ENCODE measurements at regions not wholly inside any gene's neighbourhood (a gene's known extent, or its start where the extent isn't known, plus 50 kb on each side); places are given as distances from the start of the nearest gene placed in this dataset.

- DNase-seq = no peak
Measured at GRCh38 chr15:88742161-88742560, 61.1 kb upstream of the ACAN start.

GRCh38 chr15:88744548-88745020 lies 58.7 kb upstream of the ACAN start:
- no peak for DNase-seq

GRCh38 chr15:88745065-88745464 lies 58.2 kb upstream of the ACAN start:
- no peak for DNase-seq

GRCh38 chr15:88745696-88746095 lies 57.5 kb upstream of the ACAN start:
- DNase-seq = no peak

- DNase-seq = no peak
Measured at GRCh38 chr15:88746451-88746850, 56.8 kb upstream of the ACAN start.

GRCh38 chr15:88747111-88747510 lies 56.1 kb upstream of the ACAN start:
- no peak for DNase-seq

- DNase-seq = no peak
Measured at GRCh38 chr15:88747631-88748030, 55.6 kb upstream of the ACAN start.

- no peak for DNase-seq
Measured at GRCh38 chr15:88748081-88748480, 55.2 kb upstream of the ACAN start.

GRCh38 chr15:88748651-88749050 lies 54.6 kb upstream of the ACAN start:
- DNase-seq = no peak

- no peak for DNase-seq
Measured at GRCh38 chr15:88749699-88750098, 53.5 kb upstream of the ACAN start.

GRCh38 chr15:88752501-88752900 lies 50.7 kb upstream of the ACAN start:
- DNase-seq = no peak

- DNase-seq = no peak
Measured at GRCh38 chr15:88752951-88753350, 50.3 kb upstream of the ACAN start.
